Keratinocyte (primary cell): ENCODE measurements at regions not wholly inside any gene's neighbourhood (a gene's known extent, or its start where the extent isn't known, plus 50 kb on each side); places are given as distances from the start of the nearest gene placed in this dataset.

Experiments used
- DNase-seq: peaks from one replicate; pipeline ENCODE4 v3.0.0-alpha.2; 2011; ENCODE audit warnings: low read depth, missing footprints, low spot score
- FAIRE-seq: peaks from 2 replicates; lab custom pipeline; 2011; peaks lifted over from hg19 to GRCh38; lab: Jason Lieb, UNC
- H2AFZ ChIP-seq: 2 replicates; pipeline ENCODE4 v1.6.0; 2012; ENCODE audit warnings: low read length, control low read depth, inconsistent platforms; ENCODE audit not compliant: control insufficient read depth
- H3K27ac ChIP-seq: 2 replicates; pipeline ENCODE4 v1.5.1; 2011; ENCODE audit warnings: low read length; ENCODE audit not compliant: control insufficient read depth, insufficient read depth
- H3K27me3 ChIP-seq: 3 replicates; pipeline ENCODE4 v1.6.0; 2011; ENCODE audit warnings: low read length; ENCODE audit not compliant: control insufficient read depth, insufficient read depth; ENCODE audit errors: extremely low read depth
- H3K36me3 ChIP-seq, 2 experiments: 2 replicates in 1 of 2; 3 replicates in 1 of 2; pipeline ENCODE4 v1.5.1; 2011; ENCODE audit warnings: low read length in 2 of 2, mild to moderate bottlenecking in 1 of 2; ENCODE audit not compliant: control insufficient read depth in 2 of 2, insufficient read depth in 2 of 2; ENCODE audit errors: extremely low read depth in 1 of 2
- H3K4me1 ChIP-seq: 3 replicates; pipeline ENCODE4 v1.5.1; 2011; ENCODE audit warnings: low read length; ENCODE audit not compliant: control insufficient read depth, insufficient read depth; ENCODE audit errors: extremely low read depth
- H3K4me2 ChIP-seq: 3 replicates; pipeline ENCODE4 v1.6.0; 2011; ENCODE audit warnings: low read depth, low read length; ENCODE audit not compliant: control insufficient read depth, insufficient read depth; ENCODE audit errors: extremely low read depth
- H3K4me3 ChIP-seq, 3 experiments: fragments of 200-600 bp in 1 of 3; sonication (generic) in 1 of 3; 2 replicates in 2 of 3; 3 replicates in 1 of 3; pipeline ENCODE4 v1.5.1; 2011 to 2016; ENCODE audit warnings: low read length in 3 of 3, mild to moderate bottlenecking in 3 of 3, control low read depth in 2 of 3, inconsistent platforms in 1 of 3, low read depth in 1 of 3, mixed read lengths in 1 of 3, mixed run types in 1 of 3, moderate library complexity in 1 of 3; ENCODE audit not compliant: control insufficient read depth in 2 of 3, insufficient read depth in 2 of 3; ENCODE audit errors: extremely low read depth in 1 of 3
- H3K79me2 ChIP-seq: 2 replicates; pipeline ENCODE4 v1.6.0; 2012; ENCODE audit warnings: low read length; ENCODE audit not compliant: control insufficient read depth, insufficient read depth
- H3K9ac ChIP-seq: 3 replicates; pipeline ENCODE4 v1.6.0; 2011; ENCODE audit warnings: low read length; ENCODE audit not compliant: control insufficient read depth, insufficient read depth; ENCODE audit errors: extremely low read depth
- H3K9me1 ChIP-seq: 3 replicates; pipeline ENCODE4 v1.6.0; 2011; ENCODE audit warnings: low read length; ENCODE audit not compliant: control insufficient read depth, insufficient read depth; ENCODE audit errors: extremely low read depth
- H3K9me3 ChIP-seq: 2 replicates; pipeline ENCODE4 v1.5.1; 2012; ENCODE audit warnings: low read depth, low read length; ENCODE audit not compliant: control insufficient read depth
- H4K20me1 ChIP-seq: 3 replicates; pipeline ENCODE4 v1.6.0; 2011; ENCODE audit warnings: low read length; ENCODE audit not compliant: control insufficient read depth, insufficient read depth; ENCODE audit errors: extremely low read depth
- EZH2 ChIP-seq: IDR thresholded peaks from one replicate; pipeline ENCODE4 v1.6.1; 2012; ENCODE audit warnings: inconsistent platforms, mild to moderate bottlenecking, low read length, moderate library complexity
- dilution Hi-C: fragments of 300-500 bp; cut with MboI; formaldehyde crosslinking; loops from one replicate; pipeline ENCODE4 v1.7.0; 2020; ENCODE audit warnings: low sequenced_read_pairs; ENCODE audit not compliant: extremely low pct_ligation_motif_present
- TF ChIP-seq, protein P1 (sequence below), 3 experiments: IDR thresholded peaks in 1 of 3; conservative IDR thresholded peaks in 1 of 3; optimal IDR thresholded peaks in 1 of 3; 2 replicates in 2 of 3; 3 replicates in 1 of 3; pipeline versions ENCODE3 to v1.5.1; 2011; ENCODE audit warnings: low read length in 3 of 3, mild to moderate bottlenecking in 3 of 3, moderate library complexity in 2 of 3, control low read depth in 1 of 3, inconsistent platforms in 1 of 3; ENCODE audit not compliant: insufficient read depth in 2 of 3; ENCODE audit errors: extremely low read depth in 1 of 3

DNA sequence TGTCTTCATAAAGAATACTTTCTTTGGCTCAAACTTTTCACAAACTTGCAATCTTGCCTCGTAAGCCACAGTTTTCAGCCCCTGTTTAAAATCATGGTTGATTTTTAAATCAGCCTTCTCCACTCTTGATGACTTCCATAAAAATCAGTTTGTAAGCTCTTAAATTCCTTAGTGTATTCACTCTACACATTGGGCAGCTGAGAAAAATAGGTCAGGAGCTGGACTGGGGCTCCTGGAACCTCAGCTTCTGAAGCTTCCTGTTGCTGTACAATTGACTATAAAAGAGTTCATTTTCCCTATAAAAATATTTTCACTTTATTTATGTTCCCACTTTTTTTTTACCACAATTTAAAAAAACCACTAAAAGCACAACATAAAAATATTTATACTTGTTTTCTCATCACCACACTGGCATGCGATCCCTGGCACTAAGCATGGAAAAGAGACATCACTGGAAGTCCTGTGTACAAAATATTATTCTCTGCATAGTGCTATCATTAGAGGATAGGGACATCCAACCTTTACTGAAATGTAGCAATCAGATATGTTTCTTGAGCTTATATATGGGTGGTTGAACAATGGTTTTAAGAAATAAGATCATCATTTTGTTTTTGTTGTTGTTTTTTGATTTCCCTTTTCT, 345.7 kb downstream of the FBXO8 start:
- Histone ChIP-seq H3K27me3 (no peaks in the 10 kb centered on the region), H3K4me2 (no peak overlapping the region), H3K36me3 (no peaks in the 10 kb centered on the region), H4K20me1 (no peaks in the 10 kb centered on the region), H3K27ac (no peak overlapping the region), H2AFZ (no peak overlapping the region), H3K9me3 (no peaks in the 10 kb centered on the region), H3K9ac (no peak overlapping the region), H3K4me1 (no peaks in the 10 kb centered on the region), H3K9me1 (no peaks in the 10 kb centered on the region), H3K4me3 (no peak overlapping the region), H3K79me2 (no peaks in the 10 kb centered on the region)
- TF ChIP-seq, protein P1, sequence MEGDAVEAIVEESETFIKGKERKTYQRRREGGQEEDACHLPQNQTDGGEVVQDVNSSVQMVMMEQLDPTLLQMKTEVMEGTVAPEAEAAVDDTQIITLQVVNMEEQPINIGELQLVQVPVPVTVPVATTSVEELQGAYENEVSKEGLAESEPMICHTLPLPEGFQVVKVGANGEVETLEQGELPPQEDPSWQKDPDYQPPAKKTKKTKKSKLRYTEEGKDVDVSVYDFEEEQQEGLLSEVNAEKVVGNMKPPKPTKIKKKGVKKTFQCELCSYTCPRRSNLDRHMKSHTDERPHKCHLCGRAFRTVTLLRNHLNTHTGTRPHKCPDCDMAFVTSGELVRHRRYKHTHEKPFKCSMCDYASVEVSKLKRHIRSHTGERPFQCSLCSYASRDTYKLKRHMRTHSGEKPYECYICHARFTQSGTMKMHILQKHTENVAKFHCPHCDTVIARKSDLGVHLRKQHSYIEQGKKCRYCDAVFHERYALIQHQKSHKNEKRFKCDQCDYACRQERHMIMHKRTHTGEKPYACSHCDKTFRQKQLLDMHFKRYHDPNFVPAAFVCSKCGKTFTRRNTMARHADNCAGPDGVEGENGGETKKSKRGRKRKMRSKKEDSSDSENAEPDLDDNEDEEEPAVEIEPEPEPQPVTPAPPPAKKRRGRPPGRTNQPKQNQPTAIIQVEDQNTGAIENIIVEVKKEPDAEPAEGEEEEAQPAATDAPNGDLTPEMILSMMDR (optimal IDR thresholded peaks at IDR 0.05 in 1 of 3, IDR thresholded peaks at IDR 0.05 in 1 of 3, conservative IDR thresholded peaks at IDR 0.05 in 1 of 3; ENCODE audit: extremely low read depth in 1 of 3, insufficient read depth in 2 of 3, low read length in 3 of 3) = no peak
- TF ChIP-seq EZH2 = no peak
- no peak for DNase-seq
- no peak for FAIRE-seq
- dilution Hi-C loops = no loop called here

DNA sequence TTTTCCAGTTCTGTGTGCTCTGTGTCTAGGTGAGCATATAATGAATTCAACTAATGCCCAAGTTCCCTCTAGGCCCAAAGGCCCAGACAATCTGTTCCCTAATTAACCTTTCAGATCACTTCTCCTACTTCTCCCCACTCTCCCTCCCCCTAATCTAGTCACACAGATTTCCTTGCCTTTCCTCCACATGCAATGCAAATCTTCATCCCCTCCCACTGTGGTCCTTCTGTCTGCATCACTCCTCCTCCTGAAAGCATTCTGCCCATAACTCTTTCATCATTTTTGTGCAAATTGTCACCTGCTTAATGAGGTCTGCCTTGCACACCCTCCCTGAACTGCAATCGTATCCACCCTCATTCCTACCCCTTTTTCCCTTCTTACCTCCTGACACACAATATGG, 346.6 kb downstream of the FBXO8 start:
- Histone ChIP-seq H3K36me3 (no peaks in the 10 kb centered on the region), H3K79me2 (no peaks in the 10 kb centered on the region), H2AFZ (no peak overlapping the region), H3K4me2 (no peak overlapping the region), H3K4me1 (no peaks in the 10 kb centered on the region), H3K27me3 (no peaks in the 10 kb centered on the region), H4K20me1 (no peaks in the 10 kb centered on the region), H3K9me3 (no peaks in the 10 kb centered on the region), H3K9me1 (no peaks in the 10 kb centered on the region), H3K4me3 (no peak overlapping the region), H3K9ac (no peak overlapping the region), H3K27ac (no peak overlapping the region)
- no peak for TF ChIP-seq EZH2
- TF ChIP-seq, protein P1 (optimal IDR thresholded peaks at IDR 0.05 in 1 of 3, IDR thresholded peaks at IDR 0.05 in 1 of 3, conservative IDR thresholded peaks at IDR 0.05 in 1 of 3; ENCODE audit: extremely low read depth in 1 of 3, insufficient read depth in 2 of 3, low read length in 3 of 3) = no peak
- DNase-seq = no peak
- FAIRE-seq = no peak
- dilution Hi-C loops = no loop called here
